PC-3 (cell line): ENCODE measurements at regions not wholly inside any gene's neighbourhood (a gene's known extent, or its start where the extent isn't known, plus 50 kb on each side); places are given as distances from the start of the nearest gene placed in this dataset.

ENCODE experiments used
- ATAC-seq: fragments of 200-7000 bp; cut with Tn5 transposase; 2 replicates; pipeline ENCODE4 v1.9.1; 2020; ENCODE audit warnings: mild to moderate bottlenecking, moderate library complexity
- BruUV-seq: library from RNA; stranded (reverse); fragments of 400-500 nt; replicated peaks from 2 replicates; lab custom pipeline; 2021; lab: Mats Ljungman, UMichigan
- CTCF ChIA-PET: fragments of 300-600 bp; sonication (Branson Sonifier 250); formaldehyde crosslinking; loops from one replicate; lab custom pipeline; 2022; ENCODE audit warnings: antibody characterized with exemption; lab: Charles Lee
- POLR2A ChIA-PET: fragments of 300-600 bp; sonication (Branson Sonifier 250); formaldehyde crosslinking; loops from one replicate; lab custom pipeline; 2022; ENCODE audit warnings: antibody characterized with exemption; ENCODE audit not compliant: unreplicated experiment; lab: Charles Lee
- DNase-seq: peaks from one replicate; pipeline ENCODE4 v3.0.0-alpha.2; 2015
- H2AFZ ChIP-seq: fragments of 300-600 bp; sonication (generic); 2 replicates; pipeline ENCODE4 v1.6.0; 2016; ENCODE audit warnings: antibody characterized with exemption, low read length
- H3F3A ChIP-seq: fragments of 300-600 bp; sonication (generic); one replicate; pipeline ENCODE4 v1.6.0; 2017; ENCODE audit warnings: antibody characterized with exemption, low read length, control low read depth, mild to moderate bottlenecking; ENCODE audit not compliant: unreplicated experiment
- H3K27ac ChIP-seq: fragments of 300-600 bp; sonication (generic); 2 replicates; pipeline ENCODE4 v1.5.1; 2016; ENCODE audit warnings: mild to moderate bottlenecking, low read length
- H3K27me3 ChIP-seq: fragments of 300-600 bp; sonication (generic); 2 replicates; pipeline ENCODE4 v1.6.1; 2016; ENCODE audit warnings: low read length, mixed read lengths
- H3K36me3 ChIP-seq: fragments of 300-600 bp; sonication (generic); 2 replicates; pipeline ENCODE4 v1.6.1; 2016; ENCODE audit warnings: low read depth, mixed run types, low read length, mixed read lengths
- H3K4me1 ChIP-seq: fragments of 300-600 bp; sonication (generic); 2 replicates; pipeline ENCODE4 v1.5.1; 2016; ENCODE audit warnings: low read length; ENCODE audit not compliant: insufficient read depth
- H3K4me2 ChIP-seq: fragments of 300-600 bp; sonication (generic); 2 replicates; pipeline ENCODE4 v1.6.0; 2016; ENCODE audit warnings: low read length
- H3K4me3 ChIP-seq: fragments of 300-600 bp; sonication (generic); 2 replicates; pipeline ENCODE4 v1.5.1; 2016; ENCODE audit warnings: mild to moderate bottlenecking, low read length, mixed read lengths
- H3K79me2 ChIP-seq: fragments of 300-600 bp; sonication (generic); 2 replicates; pipeline ENCODE4 v1.6.1; 2017; ENCODE audit warnings: low read length, mixed read lengths
- H3K9ac ChIP-seq: fragments of 300-600 bp; sonication (generic); 2 replicates; pipeline ENCODE4 v1.6.0; 2016; ENCODE audit warnings: mild to moderate bottlenecking, low read length
- H3K9me2 ChIP-seq: fragments of 300-600 bp; sonication (generic); replicated peaks from 2 replicates; pipeline ENCODE4 v1.6.1; 2016; ENCODE audit warnings: mixed run types, low read length, mixed read lengths
- H3K9me3 ChIP-seq: fragments of 300-600 bp; sonication (generic); 2 replicates; pipeline ENCODE4 v1.6.1; 2016; ENCODE audit warnings: low read length, mixed read lengths
- H4K20me1 ChIP-seq: fragments of 300-600 bp; sonication (generic); 2 replicates; pipeline ENCODE4 v1.6.1; 2016; ENCODE audit warnings: low read length, mixed read lengths
- CTCF ChIP-seq: fragments of 300-600 bp; sonication (generic); conservative IDR thresholded peaks from 2 replicates; pipeline ENCODE4 v1.5.1; 2017; ENCODE audit warnings: antibody characterized with exemption, low read depth, mild to moderate bottlenecking, low read length
- EZH2 ChIP-seq: fragments of 300-600 bp; sonication (generic); IDR thresholded peaks from one replicate; pipeline ENCODE4 v1.6.1; 2017; ENCODE audit warnings: antibody characterized with exemption, mild to moderate bottlenecking, low read length; ENCODE audit not compliant: unreplicated experiment
- EZH2phosphoT487 ChIP-seq: fragments of 300-600 bp; sonication (generic); IDR thresholded peaks from 2 replicates; pipeline ENCODE4 v1.6.1; 2018; ENCODE audit warnings: mild to moderate bottlenecking, antibody characterized with exemption, low read length, borderline replicate concordance
- intact Hi-C: fragments of 100-400 bp; cut with micrococcal nuclease; formaldehyde crosslinking; loops from 2 replicates; pipeline ENCODE4 v1.9.0; 2023

GRCh38 chr15:97755726-97756125 lies 204.8 kb upstream of the ARRDC4 start:
- ATAC-seq = no peak

GRCh38 chr15:97759363-97759762 lies 201.1 kb upstream of the ARRDC4 start:
- no peak overlapping the region for H2AFZ ChIP-seq
- H3K4me2 ChIP-seq = no peak overlapping the region
- H3K27me3 ChIP-seq = peaks cover 61% of the 10 kb centered on the region
- TF ChIP-seq EZH2 = no peak
- TF ChIP-seq EZH2phosphoT487 = no peak
- TF ChIP-seq CTCF = no peak
- DNase-seq = peak; percentile 75
- no TSS peak for BruUV-seq
- H3K27ac ChIP-seq = no peak overlapping the region
- H3K79me2 ChIP-seq = no peaks in the 10 kb centered on the region
- no peak overlapping the region for H3K9ac ChIP-seq
- intact Hi-C loops = no loop called here
- H3K9me2 ChIP-seq = no peaks in the 10 kb centered on the region
- CTCF ChIA-PET = no interaction called here
- POLR2A ChIA-PET = no interaction called here
- no peak overlapping the region for H3K4me3 ChIP-seq
- no peak for ATAC-seq
- H3K9me3 ChIP-seq = no peaks in the 10 kb centered on the region
- peaks cover 3% of the 10 kb centered on the region; the same call in 1 of the 2 replicates for H3K4me1 ChIP-seq
- no peaks in the 10 kb centered on the region for H3F3A ChIP-seq
- H3K36me3 ChIP-seq = no peaks in the 10 kb centered on the region
- H4K20me1 ChIP-seq = no peaks in the 10 kb centered on the region

More at GRCh38 chr15:97755726-97756125, 204.8 kb upstream of the ARRDC4 start:
- Histone ChIP-seq H3K4me3 (no peak overlapping the region), H3K27ac (no peak overlapping the region), H3K4me2 (no peak overlapping the region), H3K9me3 (no peaks in the 10 kb centered on the region), H4K20me1 (no peaks in the 10 kb centered on the region), H3K36me3 (no peaks in the 10 kb centered on the region), H3F3A (no peaks in the 10 kb centered on the region), H3K9me2 (no peaks in the 10 kb centered on the region), H3K9ac (no peak overlapping the region), H3K79me2 (no peaks in the 10 kb centered on the region), H2AFZ (no peak overlapping the region), H3K27me3 (peaks cover 66% of the 10 kb centered on the region), H3K4me1 (peaks cover 3% of the 10 kb centered on the region; the same call in 1 of the 2 replicates)
- ChIA-PET CTCF (no interaction called here), POLR2A (no interaction called here)
- intact Hi-C loops = no loop called here
- no peak for DNase-seq
- no peak for TF ChIP-seq EZH2phosphoT487
- no peak for TF ChIP-seq EZH2
- no peak for TF ChIP-seq CTCF
- no TSS peak for BruUV-seq

- no peaks in the 10 kb centered on the region for H3K9me2 ChIP-seq
- no peaks in the 10 kb centered on the region for H4K20me1 ChIP-seq
- TF ChIP-seq EZH2 (no peak), EZH2phosphoT487 (no peak), CTCF (no peak)
- no peak overlapping the region for H3K4me2 ChIP-seq
- H3K79me2 ChIP-seq = no peaks in the 10 kb centered on the region
- peaks cover 3% of the 10 kb centered on the region; the same call in 1 of the 2 replicates for H3K4me1 ChIP-seq
- H3K27ac ChIP-seq = no peak overlapping the region
- CTCF ChIA-PET = no interaction called here
- H2AFZ ChIP-seq = no peak overlapping the region
- ATAC-seq (no peak), DNase-seq (no peak)
- H3K36me3 ChIP-seq = no peaks in the 10 kb centered on the region
- no peaks in the 10 kb centered on the region for H3K9me3 ChIP-seq
- H3K4me3 ChIP-seq = no peak overlapping the region
- no TSS peak for BruUV-seq
- no peaks in the 10 kb centered on the region for H3F3A ChIP-seq
- H3K27me3 ChIP-seq = peaks cover 57% of the 10 kb centered on the region
- H3K9ac ChIP-seq = no peak overlapping the region
- intact Hi-C loops = no loop called here
- POLR2A ChIA-PET = no interaction called here
Measured at GRCh38 chr15:97761110-97761509, 199.4 kb upstream of the ARRDC4 start.
